GM13977 (cell line): ENCODE measurements at regions not wholly inside any gene's neighbourhood (a gene's known extent, or its start where the extent isn't known, plus 50 kb on each side); places are given as distances from the start of the nearest gene placed in this dataset.
"Not testable (repeated sequence)": the region's sequence is repeated elsewhere in the genome, so short reads cannot be mapped to it uniquely, and the experiment has no call there.

Experiments
- DNase-seq: peaks from one replicate; pipeline ENCODE4 v3.0.0; 2012; ENCODE audit warnings: low spot score
- CTCF ChIP-seq: IDR thresholded peaks from 2 replicates; pipeline ENCODE4 v1.5.1; 2012; ENCODE audit warnings: mild to moderate bottlenecking, control low read depth; ENCODE audit not compliant: insufficient read depth; ENCODE audit errors: extremely low read depth, missing control alignments
- in situ Hi-C: fragments of 300-500 bp; cut with MboI; formaldehyde crosslinking; loops from one replicate; pipeline ENCODE4 v1.12.0; 2022; ENCODE audit warnings: low sequenced_read_pairs, low pct_unique_long_range_greater_than_20kb, mixed read lengths, inconsistent platforms; ENCODE audit not compliant: unreplicated experiment

GRCh38 chr1:38183096-38183495 lies 136.5 kb upstream of the POU3F1 start:
- DNase-seq = no peak
- in situ Hi-C loops = no loop called here
- TF ChIP-seq CTCF = no peak

- in situ Hi-C loops, DNase-seq: not testable (repeated sequence)
Observed at GRCh38 chr1:38180388-38180787, 133.8 kb upstream of the POU3F1 start.

- no peak for DNase-seq
- in situ Hi-C loops = no loop called here
- TF ChIP-seq CTCF = no peak
Observed at GRCh38 chr1:38179483-38179882, 132.9 kb upstream of the POU3F1 start.

- no peak for TF ChIP-seq CTCF
- in situ Hi-C loops = no loop called here
- DNase-seq = peak; percentile 3
Observed at GRCh38 chr1:38178216-38178615, 131.6 kb upstream of the POU3F1 start.

- DNase-seq = no peak
- TF ChIP-seq CTCF = no peak
- in situ Hi-C loops = no loop called here
Observed at GRCh38 chr1:38175121-38175520, 128.5 kb upstream of the POU3F1 start.

- DNase-seq = no peak
- in situ Hi-C loops = no loop called here
- TF ChIP-seq CTCF = no peak
Observed at GRCh38 chr1:38173848-38174247, 127.3 kb upstream of the POU3F1 start.

GRCh38 chr1:38173157-38173831 lies 126.7 kb upstream of the POU3F1 start:
- in situ Hi-C loops = no loop called here
- DNase-seq = peak; percentile 62
- TF ChIP-seq CTCF = no peak
